GM12878 (cell line): ENCODE measurements at regions not wholly inside any gene's neighbourhood (a gene's known extent, or its start where the extent isn't known, plus 50 kb on each side); places are given as distances from the start of the nearest gene placed in this dataset.

Experiments used
- ATAC-seq: fragments of 200-7000 bp; cut with Tn5 transposase; 3 replicates; pipeline ENCODE4 v1.9.1; 2020; ENCODE audit warnings: mild to moderate bottlenecking, moderate library complexity
- BruUV-seq: library from RNA; stranded (reverse); fragments of 400-500 nt; replicated peaks from 2 replicates; lab custom pipeline; 2021; lab: Mats Ljungman, UMichigan
- CTCF ChIA-PET: fragments of 300-600 bp; sonication (Branson Sonifier 250); formaldehyde crosslinking; extraction: SDS; loops from one replicate; lab custom pipeline; 2021; ENCODE audit warnings: inconsistent platforms; lab: Yijun Ruan, JAX
- POLR2A ChIA-PET: fragments of 350-600 bp; formaldehyde crosslinking; extraction: SDS; loops from one replicate; lab custom pipeline; 2021; ENCODE audit warnings: inconsistent platforms; lab: Charles Lee
- RAD21 ChIA-PET: fragments of 300-600 bp; sonication (Branson Sonifier 250); formaldehyde crosslinking; loops from one replicate; lab custom pipeline; 2023; ENCODE audit warnings: antibody characterized with exemption; ENCODE audit not compliant: unreplicated experiment; lab: Charles Lee
- SMC1A ChIA-PET: fragments of 300-600 bp; sonication (Branson Sonifier 250); formaldehyde crosslinking; loops from one replicate; lab custom pipeline; 2023; ENCODE audit not compliant: unreplicated experiment, uncharacterized antibody; lab: Charles Lee
- DNase-seq: peaks from one replicate; pipeline ENCODE4 v3.0.0-alpha.2; 2011; ENCODE audit warnings: low read depth, low spot score
- FAIRE-seq: peaks from 3 replicates; lab custom pipeline; 2011; peaks lifted over from hg19 to GRCh38; lab: Jason Lieb, UNC
- H2AFZ ChIP-seq: 2 replicates; pipeline ENCODE4 v1.6.0; 2011; ENCODE audit warnings: low read depth, low read length, control low read depth; ENCODE audit not compliant: control insufficient read depth
- H3K27ac ChIP-seq: 2 replicates; pipeline ENCODE4 v1.5.1; 2011; ENCODE audit warnings: control low read depth; ENCODE audit not compliant: control insufficient read depth, insufficient read depth
- H3K27me3 ChIP-seq, 2 experiments: replicated peaks in 1 of 2; 2 replicates each; pipeline versions ENCODE4 v1.6.0 to v1.6.1; 2011; ENCODE audit warnings: low read length in 1 of 2; ENCODE audit not compliant: control insufficient read depth in 2 of 2, insufficient read depth in 2 of 2
- H3K36me3 ChIP-seq, 2 experiments: 2 replicates each; pipeline ENCODE4 v1.5.1; 2011; ENCODE audit warnings: low read length in 1 of 2; ENCODE audit not compliant: control insufficient read depth in 2 of 2, insufficient read depth in 2 of 2
- H3K4me1 ChIP-seq: 2 replicates; pipeline ENCODE4 v1.6.1; 2011; ENCODE audit warnings: mild to moderate bottlenecking, low read length, moderate library complexity, mixed read lengths; ENCODE audit not compliant: control insufficient read depth, insufficient read depth
- H3K4me2 ChIP-seq: 2 replicates; pipeline ENCODE4 v1.6.0; 2011; ENCODE audit warnings: control low read depth; ENCODE audit not compliant: control insufficient read depth, insufficient read depth
- H3K4me3 ChIP-seq: fragments of 200-600 bp; sonication (generic); 2 replicates; pipeline ENCODE4 v1.5.1; 2016
- H3K79me2 ChIP-seq: 2 replicates; pipeline ENCODE4 v1.6.0; 2011; ENCODE audit warnings: low read length; ENCODE audit not compliant: control insufficient read depth, insufficient read depth
- H3K9ac ChIP-seq: 2 replicates; pipeline ENCODE4 v1.8.0; 2011; ENCODE audit warnings: low read length, control low read depth, mixed read lengths; ENCODE audit not compliant: control insufficient read depth, insufficient read depth
- H3K9me3 ChIP-seq: replicated peaks from 3 replicates; pipeline ENCODE4 v1.5.1; 2011; ENCODE audit warnings: mild to moderate bottlenecking, low read length; ENCODE audit not compliant: control insufficient read depth, insufficient read depth
- H4K20me1 ChIP-seq: 2 replicates; pipeline ENCODE4 v1.6.0; 2011; ENCODE audit not compliant: control insufficient read depth, insufficient read depth
- CREM ChIP-seq: IDR thresholded peaks from 2 replicates; pipeline ENCODE4 v1.6.1; 2014; ENCODE audit warnings: antibody characterized with exemption, low read depth
- EED ChIP-seq: sonication (generic); IDR thresholded peaks from 2 replicates; pipeline ENCODE4 v1.6.1; 2016; ENCODE audit warnings: antibody characterized with exemption, low read depth
- ETV6 ChIP-seq, 2 experiments: fragments of 450-650 bp in 1 of 2; IDR thresholded peaks in 1 of 2; conservative IDR thresholded peaks in 1 of 2; 2 replicates each; pipeline ENCODE4 v1.6.1; 2014; ENCODE audit warnings: antibody characterized with exemption in 1 of 2, borderline replicate concordance in 1 of 2, low read depth in 1 of 2, mild to moderate bottlenecking in 1 of 2, moderate library complexity in 1 of 2
- FOXM1 ChIP-seq: IDR thresholded peaks from 2 replicates; pipeline ENCODE4 v1.6.1; 2012; ENCODE audit warnings: low read depth, mild to moderate bottlenecking, inconsistent platforms, low read length, moderate library complexity
- KAT2A ChIP-seq: conservative IDR thresholded peaks from 2 replicates; pipeline ENCODE4 v1.6.1; 2011; ENCODE audit warnings: low read depth, low read length; ENCODE audit not compliant: control insufficient read depth
- MAX ChIP-seq: IDR thresholded peaks from 2 replicates; pipeline ENCODE4 v1.6.1; 2012; ENCODE audit warnings: low read depth, low read length, improper control_type of control experiment
- NBN ChIP-seq: fragments of 450-650 bp; IDR thresholded peaks from 2 replicates; pipeline ENCODE4 v1.6.1; 2016
- NFYB ChIP-seq: IDR thresholded peaks from 2 replicates; pipeline ENCODE4 v1.6.1; 2011; ENCODE audit warnings: low read depth, mild to moderate bottlenecking, low read length, improper control_type of control experiment, moderate library complexity; ENCODE audit not compliant: insufficient read depth
- POU2F2 ChIP-seq: IDR thresholded peaks from 3 replicates; pipeline ENCODE4 v1.6.1; 2011; ENCODE audit warnings: low read depth, mild to moderate bottlenecking, low read length, borderline replicate concordance
- RBBP5 ChIP-seq: fragments of 200-600 bp; sonication (generic); conservative IDR thresholded peaks from 2 replicates; pipeline ENCODE4 v1.6.1; 2016
- SREBF2 ChIP-seq: IDR thresholded peaks from 2 replicates; pipeline ENCODE4 v1.6.1; 2012; ENCODE audit warnings: mild to moderate bottlenecking, low read length
- TARDBP ChIP-seq: IDR thresholded peaks from 2 replicates; pipeline ENCODE4 v1.6.1; 2016; ENCODE audit warnings: borderline replicate concordance
- YBX1 ChIP-seq: fragments of 450-650 bp; IDR thresholded peaks from 2 replicates; pipeline ENCODE4 v1.6.1; 2016; ENCODE audit warnings: antibody characterized with exemption
- ZBTB33 ChIP-seq: fragments of 450-650 bp; IDR thresholded peaks from 2 replicates; pipeline ENCODE4 v1.6.1; 2017; ENCODE audit warnings: mild to moderate bottlenecking
- ZNF592 ChIP-seq: fragments of 450-650 bp; IDR thresholded peaks from 2 replicates; pipeline ENCODE4 v1.6.1; 2017; ENCODE audit warnings: mild to moderate bottlenecking, moderate library complexity
- ZNF622 ChIP-seq: fragments of 450-650 bp; IDR thresholded peaks from 2 replicates; pipeline ENCODE4 v1.6.1; 2017; ENCODE audit warnings: mild to moderate bottlenecking, inconsistent platforms
- ZNF687 ChIP-seq: fragments of 450-650 bp; IDR thresholded peaks from 2 replicates; pipeline ENCODE4 v1.6.1; 2017; ENCODE audit warnings: mild to moderate bottlenecking, moderate library complexity
- in situ Hi-C: fragments of 300-500 bp; cut with MboI; formaldehyde crosslinking; loops from 9 replicates; pipeline ENCODE4 v1.14.3; 2018; ENCODE audit warnings: mixed read lengths
- intact Hi-C: fragments of 100-400 bp; cut with micrococcal nuclease; formaldehyde crosslinking; loops from one replicate; pipeline ENCODE4 v1.14.2; 2022; ENCODE audit not compliant: unreplicated experiment

GRCh38 chr3:159727506-159727905 lies 261.1 kb upstream of the IL12A start:
- Histone ChIP-seq H3K4me1 (no peaks in the 10 kb centered on the region), H3K27ac (no peak overlapping the region), H3K79me2 (no peaks in the 10 kb centered on the region), H3K4me2 (no peak overlapping the region), H3K36me3 (no peaks in the 10 kb centered on the region), H2AFZ (no peak overlapping the region), H3K4me3 (no peak overlapping the region), H3K9ac (no peak overlapping the region), H4K20me1 (no peaks in the 10 kb centered on the region), H3K9me3 (no peaks in the 10 kb centered on the region), H3K27me3 (no peaks in the 10 kb centered on the region)
- BruUV-seq = no TSS peak
- FAIRE-seq = no peak
- RAD21 ChIA-PET = no interaction called here
- intact Hi-C loops (no loop called here), in situ Hi-C loops (no loop called here)
- POLR2A ChIA-PET = no interaction called here
- SMC1A ChIA-PET = no interaction called here
- DNase-seq = no peak
- ATAC-seq = no peak
- CTCF ChIA-PET = no interaction called here
- TF ChIP-seq ZNF687 = no peak
- no peak for TF ChIP-seq EED
- no peak for TF ChIP-seq CREM
- TF ChIP-seq FOXM1 = no peak
- TF ChIP-seq TARDBP = no peak
- no peak for TF ChIP-seq ZNF592
- TF ChIP-seq MAX = no peak
- no peak for TF ChIP-seq ZNF622
- TF ChIP-seq ETV6 (conservative IDR thresholded peaks at IDR 0.05 in 1 of 2, IDR thresholded peaks at IDR 0.05 in 1 of 2; ENCODE audit: borderline replicate concordance in 1 of 2, low read depth in 1 of 2) = no peak
- TF ChIP-seq KAT2A = no peak
- TF ChIP-seq POU2F2 = no peak
- TF ChIP-seq YBX1 = no peak
- TF ChIP-seq NFYB = no peak
- no peak for TF ChIP-seq RBBP5
- TF ChIP-seq NBN = no peak
- TF ChIP-seq ZBTB33 = no peak
- no peak for TF ChIP-seq SREBF2
